Stimulated activated CD8-positive, alpha-beta memory T cell treated with anti-CD3 and anti-CD28 coated beads, Interleukin-15, amount 100 ng/mL, for 24 hours (primary cell): ENCODE measurements at regions not wholly inside any gene's neighbourhood (a gene's known extent, or its start where the extent isn't known, plus 50 kb on each side); places are given as distances from the start of the nearest gene placed in this dataset.
A peak's percentile ranks its signal among the peaks of the same experiment; 100 is the strongest.
"Not testable (repeated sequence)": the region's sequence is repeated elsewhere in the genome, so short reads cannot be mapped to it uniquely, and the experiment has no call there.

Experiments
- DNase-seq: peaks from one replicate; pipeline ENCODE4 v3.0.0-alpha.2; 2020; ENCODE audit warnings: low read depth

DNA sequence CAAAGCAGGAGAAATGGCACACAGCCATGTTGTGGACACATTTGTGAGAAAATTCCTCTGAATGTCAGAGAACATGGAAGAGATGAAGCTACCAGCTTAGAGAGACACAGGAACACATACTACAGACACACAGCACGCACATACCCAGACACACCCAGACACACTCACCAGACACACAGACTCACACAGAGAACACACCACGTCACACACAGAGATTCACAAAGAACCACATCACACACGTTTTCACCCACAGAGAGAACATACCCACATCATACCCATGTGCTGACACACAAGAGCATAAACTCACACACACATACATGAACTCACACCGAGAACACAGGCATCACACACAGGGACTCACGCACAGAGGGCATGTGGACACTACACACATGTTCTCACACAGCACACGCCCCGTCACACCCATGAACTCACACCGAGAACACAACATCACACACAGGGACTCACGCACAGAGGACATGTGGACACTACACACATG lies 124.9 kb downstream of the METRNL start:
- no peak for DNase-seq

DNA sequence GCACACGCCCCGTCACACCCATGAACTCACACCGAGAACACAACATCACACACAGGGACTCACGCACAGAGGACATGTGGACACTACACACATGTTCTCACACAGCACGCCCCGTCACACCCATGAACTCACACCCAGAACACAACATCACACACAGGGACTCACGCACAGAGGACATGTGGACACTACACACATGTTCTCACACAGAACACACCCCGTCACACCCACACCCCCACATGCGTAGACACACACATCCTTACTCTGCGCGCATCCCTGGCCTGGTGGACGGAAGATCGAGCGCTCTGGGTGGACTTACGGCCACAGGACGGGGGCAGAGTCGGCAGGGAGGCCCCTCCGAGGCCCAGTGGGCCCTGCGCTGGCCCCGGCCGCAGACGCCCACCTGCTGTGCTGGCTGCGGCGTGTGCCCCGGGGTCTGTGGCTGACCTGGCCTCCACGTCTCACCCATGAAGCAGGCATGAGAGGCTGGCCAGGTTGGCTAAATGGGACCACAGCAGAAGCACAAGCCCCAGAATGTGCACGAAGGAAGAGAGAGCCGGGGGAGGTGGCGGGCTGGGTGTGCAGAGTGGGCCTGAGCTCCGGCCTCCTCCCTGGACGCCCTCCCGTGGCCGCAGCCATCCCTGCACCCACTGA lies 125.5 kb downstream of the METRNL start:
- DNase-seq: not testable (repeated sequence)

DNA sequence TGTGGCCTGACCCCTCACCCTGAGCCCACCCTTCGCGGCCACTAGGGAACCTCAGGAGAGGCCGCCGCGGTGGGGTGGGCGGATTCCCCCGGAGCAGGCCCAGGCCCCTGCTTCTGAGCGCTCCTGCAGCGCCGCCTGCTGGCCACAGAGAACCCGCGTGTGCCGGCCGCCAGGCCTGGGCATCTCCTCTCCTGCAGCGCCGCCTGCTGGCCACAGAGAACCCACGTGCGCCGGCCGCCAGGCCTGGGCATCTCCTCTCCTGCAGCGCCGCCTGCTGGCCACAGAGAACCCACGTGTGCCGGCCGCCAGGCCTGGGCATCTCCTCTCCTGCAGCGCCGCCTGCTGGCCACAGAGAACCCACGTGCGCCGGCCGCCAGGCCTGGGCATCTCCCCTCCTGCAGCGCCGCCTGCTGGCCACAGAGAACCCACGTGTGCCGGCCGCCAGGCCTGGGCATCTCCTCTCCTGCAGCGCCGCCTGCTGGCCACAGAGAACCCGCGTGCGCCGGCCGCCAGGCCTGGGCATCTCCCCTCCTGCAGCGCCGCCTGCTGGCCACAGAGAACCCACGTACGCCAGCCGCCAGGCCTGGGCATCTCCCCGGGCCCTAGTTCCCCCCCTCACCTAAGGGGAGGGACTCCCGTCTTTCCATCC lies 126.1 kb downstream of the METRNL start:
- peak; percentile 39 for DNase-seq

DNA sequence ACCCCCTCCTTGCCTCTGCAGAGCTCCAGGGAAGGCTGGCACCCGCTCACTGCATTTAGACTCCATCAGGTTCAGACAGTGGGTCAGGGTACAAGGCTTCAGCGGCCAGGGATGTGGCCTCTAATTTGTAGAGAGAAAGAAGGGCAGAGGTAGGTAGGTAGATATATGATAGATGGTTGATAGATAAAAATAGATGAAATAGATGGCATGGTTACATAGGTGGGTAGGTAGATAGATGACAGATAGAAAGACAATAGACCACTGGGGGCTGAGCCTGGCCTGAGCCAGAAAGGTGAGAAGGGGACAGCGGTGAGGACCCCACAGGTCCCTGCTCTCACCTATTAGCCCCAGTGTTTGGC lies 126.6 kb downstream of the METRNL start:
- not testable (repeated sequence) for DNase-seq

DNA sequence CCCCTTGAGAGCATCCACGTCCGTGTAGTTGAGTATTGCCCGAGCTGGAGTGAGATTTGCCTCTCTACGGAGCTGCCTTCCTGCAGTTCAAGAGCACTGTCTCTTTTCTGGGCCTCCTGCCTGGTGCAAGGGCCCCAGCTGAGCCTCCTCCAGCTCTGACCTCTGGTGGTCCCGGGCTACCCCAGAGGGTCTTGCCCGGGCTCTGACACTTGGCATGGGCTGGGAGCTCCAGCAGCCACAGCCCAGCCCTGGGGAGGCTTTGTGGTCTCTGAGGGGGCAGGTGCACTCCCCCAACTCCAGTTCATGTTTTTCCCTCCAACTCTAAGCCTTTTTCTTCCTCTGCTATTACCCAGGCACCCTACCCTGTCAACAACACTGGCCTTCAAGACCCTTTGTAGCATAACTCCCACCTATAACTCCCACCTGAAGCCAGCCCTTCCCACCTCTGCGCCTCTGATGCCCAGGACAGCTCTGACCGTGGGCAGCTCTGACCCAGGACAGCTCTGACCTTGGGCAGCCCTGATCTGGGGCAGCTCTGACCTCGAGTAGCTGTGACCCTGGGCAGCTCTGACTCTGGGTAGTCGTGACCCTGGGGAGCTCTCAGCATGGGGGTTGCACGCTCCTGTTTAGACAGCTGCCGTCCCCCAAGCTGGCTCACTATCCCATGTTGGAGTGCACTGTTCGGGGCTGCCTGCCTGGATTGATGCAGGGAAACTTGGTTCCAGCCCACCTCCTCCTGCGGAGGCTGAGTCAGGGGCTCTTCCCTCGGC lies 127.6 kb downstream of the METRNL start:
- not testable (repeated sequence) for DNase-seq

DNA sequence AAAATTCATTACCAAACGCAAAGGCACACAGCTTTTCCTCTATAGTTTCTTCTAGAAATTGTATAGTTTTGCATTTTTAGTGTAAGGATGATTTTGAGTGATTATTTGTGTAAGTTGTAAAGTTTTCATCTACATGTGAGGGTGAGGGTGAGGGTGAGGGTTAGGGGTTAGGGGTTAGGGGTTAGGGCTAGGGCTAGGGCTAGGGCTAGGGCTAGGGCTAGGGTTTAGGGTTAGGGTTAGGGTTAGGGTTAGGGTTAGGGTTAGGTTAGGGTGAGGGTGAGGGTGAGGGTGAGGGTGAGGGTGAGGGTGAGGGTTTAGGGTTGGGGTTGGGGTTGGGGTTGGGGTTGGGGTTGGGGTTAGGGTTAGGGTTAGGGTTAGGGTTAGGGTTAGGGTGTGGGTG lies 167.6 kb downstream of the METRNL start:
- not testable (repeated sequence) for DNase-seq
